ENCODE measurements at regions not wholly inside any gene's neighbourhood (a gene's known extent, or its start where the extent isn't known, plus 50 kb on each side); places are given as distances from the start of the nearest gene placed in this dataset.

DNA sequence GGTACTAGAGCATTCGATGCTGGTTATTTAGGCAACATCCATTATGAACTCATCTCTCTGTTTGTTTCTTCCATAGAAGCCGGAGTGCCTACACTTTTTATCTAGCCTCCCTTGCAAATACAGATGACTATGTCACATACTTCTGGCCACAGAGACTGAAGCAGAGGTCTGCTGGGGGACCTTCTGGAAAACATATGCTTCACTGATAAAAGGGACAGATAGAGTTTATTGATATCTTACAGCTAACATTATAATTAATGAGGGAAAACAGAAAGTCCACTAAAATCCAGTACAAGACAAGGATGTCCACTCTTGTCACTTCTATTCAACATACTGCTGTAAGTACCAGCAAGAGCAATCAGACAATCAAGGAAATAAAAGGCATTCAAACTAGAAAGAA is 104.3 kb upstream of the FAR2 start:
- H3K56ac ChIP-seq (ENCODE audit: low read length): no peak overlapping the region
- H3K18ac ChIP-seq (ENCODE audit: low read length): no peak overlapping the region
- H3K4me3 ChIP-seq (ENCODE audit: low read length): no peak overlapping the region
- no peak overlapping the region for H4K5ac ChIP-seq (ENCODE audit: low read length)
- no peak overlapping the region for H4K8ac ChIP-seq (ENCODE audit: low read depth, low read length)
- no CpG with 5 or more reads among the region's 2 CpGs for WGBS (ENCODE audit: extremely low coverage, insufficient coverage, low lambda C conversion rate)
- no peak overlapping the region for H2BK5ac ChIP-seq (ENCODE audit: low read length)
- H3K9ac ChIP-seq (ENCODE audit: low read length): no peak overlapping the region
- no peaks in the 10 kb centered on the region for H3K79me1 ChIP-seq (ENCODE audit: low read length)
- DNase-seq: no peak
- H2BK120ac ChIP-seq (ENCODE audit: low read depth, low read length): no peak overlapping the region
- H3K23ac ChIP-seq (ENCODE audit: low read length): no peak overlapping the region
- H3K36me3 ChIP-seq (ENCODE audit: control insufficient read depth, insufficient read depth, low read length): no peaks in the 10 kb centered on the region
- H3K4me2 ChIP-seq (ENCODE audit: low read length): no peak overlapping the region
- no peaks in the 10 kb centered on the region for H3K4me1 ChIP-seq (ENCODE audit: control insufficient read depth, low read depth, low read length)
- H3K27me3 ChIP-seq (ENCODE audit: insufficient read depth, low read length, poor library complexity): no peaks in the 10 kb centered on the region
- H3K27ac ChIP-seq (ENCODE audit: low read depth, low read length): no peak overlapping the region
- H2AK5ac ChIP-seq (ENCODE audit: low read length): no peak overlapping the region
- no peaks in the 10 kb centered on the region for H3K79me2 ChIP-seq (ENCODE audit: control insufficient read depth, insufficient read depth, low read length)
- no peak overlapping the region for H3K4ac ChIP-seq (ENCODE audit: low read depth, low read length)
- H2BK15ac ChIP-seq (replicated peaks; ENCODE audit: low read depth): no peak overlapping the region

DNA sequence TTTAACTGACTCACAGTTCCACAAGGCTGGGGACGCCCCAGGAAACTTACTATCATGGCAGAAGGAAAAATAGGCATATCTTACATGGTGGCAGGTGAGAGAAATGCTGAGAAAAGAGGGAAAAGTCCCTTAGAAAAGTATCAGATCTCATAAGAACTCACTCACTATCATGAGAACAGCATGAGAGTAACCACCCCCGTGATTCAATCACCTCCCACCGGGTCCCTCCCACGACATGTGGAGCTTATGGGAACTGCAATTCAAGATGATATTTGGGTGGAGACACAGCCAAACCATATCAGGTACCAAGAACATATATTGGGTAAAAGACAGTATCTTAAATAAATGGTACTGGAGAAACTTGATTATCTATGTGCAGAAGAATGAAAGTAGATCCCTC is 100.3 kb upstream of the FAR2 start:
- H2AK5ac ChIP-seq (ENCODE audit: low read length): no peak overlapping the region
- H3K79me2 ChIP-seq (ENCODE audit: control insufficient read depth, insufficient read depth, low read length): no peaks in the 10 kb centered on the region
- DNase-seq: peak; percentile 6
- no peaks in the 10 kb centered on the region for H3K79me1 ChIP-seq (ENCODE audit: low read length)
- H2BK5ac ChIP-seq (ENCODE audit: low read length): no peak overlapping the region
- no peaks in the 10 kb centered on the region for H3K36me3 ChIP-seq (ENCODE audit: control insufficient read depth, insufficient read depth, low read length)
- H4K8ac ChIP-seq (ENCODE audit: low read depth, low read length): no peak overlapping the region
- H3K4me3 ChIP-seq (ENCODE audit: low read length): no peak overlapping the region
- H3K56ac ChIP-seq (ENCODE audit: low read length): no peak overlapping the region
- H3K4me2 ChIP-seq (ENCODE audit: low read length): no peak overlapping the region
- H4K5ac ChIP-seq (ENCODE audit: low read length): no peak overlapping the region
- H3K18ac ChIP-seq (ENCODE audit: low read length): no peak overlapping the region
- no peak overlapping the region for H3K9ac ChIP-seq (ENCODE audit: low read length)
- no peak overlapping the region for H2BK15ac ChIP-seq (replicated peaks; ENCODE audit: low read depth)
- no peaks in the 10 kb centered on the region for H3K27me3 ChIP-seq (ENCODE audit: insufficient read depth, low read length, poor library complexity)
- WGBS (ENCODE audit: extremely low coverage, insufficient coverage, low lambda C conversion rate): no CpG with 5 or more reads among the region's 4 CpGs
- H3K27ac ChIP-seq (ENCODE audit: low read depth, low read length): no peak overlapping the region
- H2BK120ac ChIP-seq (ENCODE audit: low read depth, low read length): no peak overlapping the region
- no peaks in the 10 kb centered on the region for H3K4me1 ChIP-seq (ENCODE audit: control insufficient read depth, low read depth, low read length)
- H3K23ac ChIP-seq (ENCODE audit: low read length): no peak overlapping the region
- H3K4ac ChIP-seq (ENCODE audit: low read depth, low read length): no peak overlapping the region

DNA sequence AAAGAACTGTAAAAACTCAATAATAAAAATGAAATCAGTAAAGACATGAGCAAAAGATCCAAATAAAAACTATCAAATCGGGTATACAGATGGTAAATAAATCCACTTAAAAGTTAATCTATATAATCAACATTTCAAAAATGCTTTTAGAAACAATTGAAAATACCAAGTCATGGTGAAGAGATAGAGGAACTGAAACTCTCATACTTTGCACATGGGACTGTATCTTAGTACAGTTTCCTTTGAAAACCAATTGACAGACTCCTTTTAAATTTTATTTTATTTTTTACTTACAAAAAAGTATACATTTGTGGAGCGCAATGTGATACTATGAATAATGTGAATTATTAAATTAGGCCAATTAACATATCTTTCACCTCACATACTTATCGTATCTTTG is 98.6 kb upstream of the FAR2 start:
- Histone ChIP-seq H3K4me3 (ENCODE audit: low read length) (no peak overlapping the region), H3K18ac (ENCODE audit: low read length) (no peak overlapping the region)

DNA sequence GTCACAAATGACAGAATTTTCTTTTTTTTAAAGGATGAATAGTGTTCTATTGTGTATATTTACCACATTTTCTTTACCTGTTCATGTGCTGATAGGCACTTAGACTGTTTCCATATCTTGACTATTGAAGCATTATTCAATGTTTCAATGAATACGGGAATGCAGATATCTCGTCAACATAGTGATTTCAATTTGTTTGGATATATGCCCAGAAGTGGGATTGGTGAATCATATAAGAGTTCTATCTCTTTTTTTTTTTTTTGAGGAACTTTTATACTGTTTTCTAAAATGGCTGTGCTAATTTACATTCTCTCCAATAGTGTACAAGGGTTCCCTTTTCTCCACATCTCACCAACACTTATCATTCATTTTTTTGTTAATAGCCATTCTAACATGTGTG is 97.9 kb upstream of the FAR2 start:
- no peak overlapping the region for H2AK5ac ChIP-seq (ENCODE audit: low read length)
- no peak overlapping the region for H4K8ac ChIP-seq (ENCODE audit: low read depth, low read length)
- H2BK5ac ChIP-seq (ENCODE audit: low read length): no peak overlapping the region
- no peaks in the 10 kb centered on the region for H3K27me3 ChIP-seq (ENCODE audit: insufficient read depth, low read length, poor library complexity)
- no peaks in the 10 kb centered on the region for H3K79me1 ChIP-seq (ENCODE audit: low read length)
- H3K56ac ChIP-seq (ENCODE audit: low read length): no peak overlapping the region
- H3K4ac ChIP-seq (ENCODE audit: low read depth, low read length): no peak overlapping the region
- no peak overlapping the region for H3K27ac ChIP-seq (ENCODE audit: low read depth, low read length)
- H2BK15ac ChIP-seq (replicated peaks; ENCODE audit: low read depth): no peak overlapping the region
- H3K36me3 ChIP-seq (ENCODE audit: control insufficient read depth, insufficient read depth, low read length): no peaks in the 10 kb centered on the region
- H3K9ac ChIP-seq (ENCODE audit: low read length): no peak overlapping the region
- H3K4me1 ChIP-seq (ENCODE audit: control insufficient read depth, low read depth, low read length): no peaks in the 10 kb centered on the region
- no peak overlapping the region for H2BK120ac ChIP-seq (ENCODE audit: low read depth, low read length)
- no peak overlapping the region for H3K18ac ChIP-seq (ENCODE audit: low read length)
- no peak for DNase-seq
- no peak overlapping the region for H3K4me3 ChIP-seq (ENCODE audit: low read length)
- no peak overlapping the region for H3K4me2 ChIP-seq (ENCODE audit: low read length)
- H3K23ac ChIP-seq (ENCODE audit: low read length): no peak overlapping the region
- no peak overlapping the region for H4K5ac ChIP-seq (ENCODE audit: low read length)
- WGBS (ENCODE audit: extremely low coverage, insufficient coverage, low lambda C conversion rate): no CpG with 5 or more reads among the region's 2 CpGs
- no peaks in the 10 kb centered on the region for H3K79me2 ChIP-seq (ENCODE audit: control insufficient read depth, insufficient read depth, low read length)

More for the DNA sequence above, 98.6 kb upstream of the FAR2 start:
- no peak overlapping the region for H2BK120ac ChIP-seq (ENCODE audit: low read depth, low read length)
- H3K9ac ChIP-seq (ENCODE audit: low read length): no peak overlapping the region
- no peak overlapping the region for H2BK15ac ChIP-seq (replicated peaks; ENCODE audit: low read depth)
- no peaks in the 10 kb centered on the region for H3K27me3 ChIP-seq (ENCODE audit: insufficient read depth, low read length, poor library complexity)
- no peak for DNase-seq
- H3K79me1 ChIP-seq (ENCODE audit: low read length): no peaks in the 10 kb centered on the region
- H2BK5ac ChIP-seq (ENCODE audit: low read length): no peak overlapping the region
- H3K4me1 ChIP-seq (ENCODE audit: control insufficient read depth, low read depth, low read length): no peaks in the 10 kb centered on the region
- no peak overlapping the region for H3K4me2 ChIP-seq (ENCODE audit: low read length)
- no peaks in the 10 kb centered on the region for H3K79me2 ChIP-seq (ENCODE audit: control insufficient read depth, insufficient read depth, low read length)
- no peak overlapping the region for H3K27ac ChIP-seq (ENCODE audit: low read depth, low read length)
- H3K56ac ChIP-seq (ENCODE audit: low read length): no peak overlapping the region
- no peak overlapping the region for H4K8ac ChIP-seq (ENCODE audit: low read depth, low read length)
- no peak overlapping the region for H3K4ac ChIP-seq (ENCODE audit: low read depth, low read length)
- H3K36me3 ChIP-seq (ENCODE audit: control insufficient read depth, insufficient read depth, low read length): no peaks in the 10 kb centered on the region
- no peak overlapping the region for H2AK5ac ChIP-seq (ENCODE audit: low read length)
- H4K5ac ChIP-seq (ENCODE audit: low read length): no peak overlapping the region
- H3K23ac ChIP-seq (ENCODE audit: low read length): no peak overlapping the region
- WGBS (ENCODE audit: extremely low coverage, insufficient coverage, low lambda C conversion rate): no CpG with 5 or more reads among the region's 3 CpGs

DNA sequence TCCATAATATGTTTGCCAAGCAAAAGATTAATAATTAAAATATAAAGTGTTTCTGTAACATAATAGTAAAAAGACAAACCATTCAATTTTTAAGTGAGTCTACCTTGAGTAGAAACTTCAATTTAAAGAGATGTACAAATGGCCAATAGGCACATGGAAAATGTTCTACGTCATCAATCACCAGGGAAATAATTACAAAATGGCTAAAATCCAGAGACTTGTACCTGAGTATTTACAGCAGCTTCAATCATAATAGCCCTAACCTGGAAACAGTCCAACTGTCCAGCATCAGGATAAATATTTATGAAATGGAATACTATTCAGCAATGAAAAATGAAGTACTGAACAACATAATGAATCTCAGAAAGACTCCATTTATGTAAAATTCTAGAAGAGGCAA is 95.5 kb upstream of the FAR2 start:
- no peak overlapping the region for H3K4ac ChIP-seq (ENCODE audit: low read depth, low read length)
- H3K36me3 ChIP-seq (ENCODE audit: control insufficient read depth, insufficient read depth, low read length): no peaks in the 10 kb centered on the region
- H3K4me3 ChIP-seq (ENCODE audit: low read length): no peak overlapping the region
- H2BK5ac ChIP-seq (ENCODE audit: low read length): no peak overlapping the region
- no peak overlapping the region for H3K9ac ChIP-seq (ENCODE audit: low read length)
- H3K18ac ChIP-seq (ENCODE audit: low read length): no peak overlapping the region
- no peaks in the 10 kb centered on the region for H3K27me3 ChIP-seq (ENCODE audit: insufficient read depth, low read length, poor library complexity)
- H2BK120ac ChIP-seq (ENCODE audit: low read depth, low read length): no peak overlapping the region
- no peak overlapping the region for H3K23ac ChIP-seq (ENCODE audit: low read length)
- no peaks in the 10 kb centered on the region for H3K79me2 ChIP-seq (ENCODE audit: control insufficient read depth, insufficient read depth, low read length)
- H2AK5ac ChIP-seq (ENCODE audit: low read length): no peak overlapping the region
- no CpG with 5 or more reads among the region's 1 CpG for WGBS (ENCODE audit: extremely low coverage, insufficient coverage, low lambda C conversion rate)
- H4K5ac ChIP-seq (ENCODE audit: low read length): no peak overlapping the region
- H3K56ac ChIP-seq (ENCODE audit: low read length): no peak overlapping the region
- H4K8ac ChIP-seq (ENCODE audit: low read depth, low read length): no peak overlapping the region
- H3K4me1 ChIP-seq (ENCODE audit: control insufficient read depth, low read depth, low read length): no peaks in the 10 kb centered on the region
- no peaks in the 10 kb centered on the region for H3K79me1 ChIP-seq (ENCODE audit: low read length)
- no peak overlapping the region for H3K4me2 ChIP-seq (ENCODE audit: low read length)
- H3K27ac ChIP-seq (ENCODE audit: low read depth, low read length): no peak overlapping the region
- no peak overlapping the region for H2BK15ac ChIP-seq (replicated peaks; ENCODE audit: low read depth)
- DNase-seq: no peak

DNA sequence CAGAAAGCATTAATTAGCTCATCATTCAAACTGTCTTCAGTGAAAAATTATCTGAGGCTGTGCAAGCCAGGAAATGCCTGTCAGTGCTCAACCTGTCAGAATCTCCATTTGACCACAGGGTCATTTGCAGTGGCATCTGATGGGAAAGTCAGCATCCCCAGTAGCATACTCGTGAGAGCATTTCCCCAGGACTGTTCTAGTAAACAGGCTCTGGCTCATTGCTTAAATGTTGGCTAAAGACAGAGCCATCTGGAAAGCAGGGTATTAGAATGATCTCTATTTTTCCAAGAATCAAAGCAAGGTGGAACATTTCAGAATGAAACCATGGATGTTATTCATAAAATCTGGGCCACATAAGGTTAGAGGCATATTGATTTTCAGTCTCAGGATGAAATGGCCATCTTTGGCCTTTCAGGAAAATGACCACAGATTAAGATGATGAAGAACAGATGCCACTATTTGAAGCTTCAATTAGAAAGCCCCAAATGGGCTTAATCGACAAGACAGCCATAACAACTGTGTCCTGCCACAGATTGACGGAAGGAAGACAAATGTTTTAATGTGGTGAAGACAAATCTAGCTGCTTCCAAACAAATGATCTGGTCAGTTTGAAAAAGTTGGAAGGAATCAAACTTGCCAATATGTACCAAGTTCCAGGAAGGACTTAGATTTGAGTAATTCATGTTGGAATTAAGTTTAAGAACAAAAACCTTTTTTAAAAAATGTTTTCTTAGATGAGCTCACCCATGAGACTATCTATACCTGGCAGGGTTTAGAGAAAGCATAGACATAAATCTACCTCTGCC is 94.0 kb upstream of the FAR2 start:
- Histone ChIP-seq H2BK120ac (ENCODE audit: low read depth, low read length) (no peak overlapping the region), H2BK15ac (replicated peaks; ENCODE audit: low read depth) (no peak overlapping the region), H3K4me3 (ENCODE audit: low read length) (no peak overlapping the region), H2BK5ac (ENCODE audit: low read length) (no peak overlapping the region), H3K36me3 (ENCODE audit: control insufficient read depth, insufficient read depth, low read length) (no peaks in the 10 kb centered on the region), H3K27ac (ENCODE audit: low read depth, low read length) (no peak overlapping the region), H3K18ac (ENCODE audit: low read length) (no peak overlapping the region), H3K4me2 (ENCODE audit: low read length) (no peak overlapping the region), H3K4ac (ENCODE audit: low read depth, low read length) (no peak overlapping the region), H2AK5ac (ENCODE audit: low read length) (no peak overlapping the region), H4K5ac (ENCODE audit: low read length) (no peak overlapping the region), H3K79me2 (ENCODE audit: control insufficient read depth, insufficient read depth, low read length) (no peaks in the 10 kb centered on the region), H3K9ac (ENCODE audit: low read length) (no peak overlapping the region), H3K4me1 (ENCODE audit: control insufficient read depth, low read depth, low read length) (no peaks in the 10 kb centered on the region), H3K56ac (ENCODE audit: low read length) (no peak overlapping the region), H3K79me1 (ENCODE audit: low read length) (no peaks in the 10 kb centered on the region), H4K8ac (ENCODE audit: low read depth, low read length) (no peak overlapping the region), H3K23ac (ENCODE audit: low read length) (no peak overlapping the region), H3K27me3 (ENCODE audit: insufficient read depth, low read length, poor library complexity) (no peaks in the 10 kb centered on the region)
- WGBS (ENCODE audit: extremely low coverage, insufficient coverage, low lambda C conversion rate): no CpG with 5 or more reads among the region's 3 CpGs
- DNase-seq: no peak
